IPS-11a (cell line): ENCODE measurements at regions not wholly inside any gene's neighbourhood (a gene's known extent, or its start where the extent isn't known, plus 50 kb on each side); places are given as distances from the start of the nearest gene placed in this dataset.
"Not testable (repeated sequence)": the region's sequence is repeated elsewhere in the genome, so short reads cannot be mapped to it uniquely, and the experiment has no call there.

Source experiments
- H3K4me3 ChIP-seq: one replicate; pipeline ENCODE4 v1.5.1; 2013; ENCODE audit warnings: low read depth, low read length, control low read depth

DNA sequence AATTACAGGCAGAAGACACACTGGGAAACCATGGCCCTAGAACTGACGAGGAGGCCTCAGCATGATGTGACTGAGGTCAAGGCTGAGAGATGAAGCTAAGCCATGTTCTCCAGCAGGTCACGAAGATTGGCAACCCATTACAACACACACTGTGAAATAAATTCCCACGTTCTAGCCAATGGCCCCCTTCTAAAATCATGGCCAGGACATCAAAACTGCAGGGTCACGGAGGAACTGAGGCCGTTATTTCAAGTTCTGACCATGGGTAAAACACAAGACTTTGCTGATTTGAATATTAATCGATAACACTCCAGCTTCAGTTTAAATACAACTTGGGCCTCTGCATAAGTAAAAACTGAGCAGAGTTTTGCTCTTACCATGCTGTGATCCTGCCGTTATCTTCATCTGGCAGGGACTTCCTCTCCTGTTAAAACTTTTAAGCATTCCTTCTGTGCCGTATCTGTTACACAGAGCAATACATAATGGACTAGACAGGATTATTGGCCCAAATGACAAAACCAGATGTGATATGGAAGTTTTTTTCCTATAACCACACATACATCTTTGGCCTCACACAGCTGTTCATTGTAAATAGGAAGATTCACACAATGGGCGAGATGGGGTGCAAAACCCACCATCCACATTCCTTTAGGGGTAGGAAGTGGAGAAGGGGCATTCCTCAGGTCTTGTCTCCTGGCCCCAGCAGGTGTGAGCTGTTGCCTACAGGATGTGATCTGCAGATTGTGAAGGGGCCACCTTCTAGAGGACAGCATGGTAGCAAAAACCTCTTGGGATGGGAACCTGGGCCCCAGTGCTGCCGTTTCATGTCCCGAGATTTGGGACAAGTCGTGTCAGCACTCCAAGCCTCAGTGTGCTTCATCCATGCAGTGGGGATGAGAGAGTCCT lies 207.4 kb downstream of the OPA1 start:
- no peak overlapping the region for H3K4me3 ChIP-seq

- H3K4me3 ChIP-seq: no peak overlapping the region
These were observed 208.1 kb downstream of the OPA1 start for GRCh38 chr3:193801097-193801496.

DNA sequence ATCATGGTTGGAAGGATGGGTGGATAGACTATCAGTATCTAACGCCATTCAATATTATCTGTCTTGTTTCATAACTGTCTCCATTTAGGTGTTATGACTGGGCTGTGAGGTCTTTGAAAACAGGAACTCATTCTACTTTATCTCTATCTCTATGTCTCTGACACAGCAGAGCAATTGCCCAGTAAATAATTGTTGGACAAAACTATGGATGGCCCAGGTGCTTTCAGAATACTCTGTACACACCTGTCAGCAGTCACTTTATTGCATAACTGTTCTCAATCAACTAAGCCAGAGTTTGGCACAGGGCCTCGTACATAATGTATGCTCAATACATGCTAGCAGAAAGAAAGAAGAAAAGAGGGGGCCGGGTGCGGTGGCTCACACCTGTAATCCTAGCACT lies 210.3 kb downstream of the OPA1 start:
- H3K4me3 ChIP-seq: no peak overlapping the region

DNA sequence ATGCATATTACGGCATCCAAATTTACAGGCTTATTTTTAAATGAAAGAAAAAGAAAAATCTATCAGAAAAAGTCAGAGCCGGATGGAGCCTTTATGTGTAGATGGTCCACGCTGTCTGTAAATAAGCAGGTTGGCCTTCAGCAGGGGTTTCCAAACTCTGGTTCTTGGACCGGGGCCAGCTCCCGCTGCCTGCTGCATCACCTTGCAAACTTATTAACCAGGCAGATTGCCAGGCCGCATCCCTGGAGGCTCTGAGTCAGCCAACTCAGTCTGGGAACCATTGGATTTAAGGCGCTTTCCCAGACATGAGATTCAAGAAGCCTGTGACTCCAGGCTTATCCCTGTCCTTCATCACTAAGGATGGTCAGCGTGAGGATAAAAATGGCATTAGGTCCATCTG lies 212.4 kb downstream of the OPA1 start:
- H3K4me3 ChIP-seq: no peak overlapping the region

GRCh38 chr3:193808317-193808716 lies 215.3 kb downstream of the OPA1 start:
- H3K4me3 ChIP-seq: no peak overlapping the region

GRCh38 chr3:193809106-193809505 lies 216.1 kb downstream of the OPA1 start:
- H3K4me3 ChIP-seq: no peak overlapping the region

- no peak overlapping the region for H3K4me3 ChIP-seq
These were observed 219.2 kb downstream of the OPA1 start for GRCh38 chr3:193812078-193812725.

DNA sequence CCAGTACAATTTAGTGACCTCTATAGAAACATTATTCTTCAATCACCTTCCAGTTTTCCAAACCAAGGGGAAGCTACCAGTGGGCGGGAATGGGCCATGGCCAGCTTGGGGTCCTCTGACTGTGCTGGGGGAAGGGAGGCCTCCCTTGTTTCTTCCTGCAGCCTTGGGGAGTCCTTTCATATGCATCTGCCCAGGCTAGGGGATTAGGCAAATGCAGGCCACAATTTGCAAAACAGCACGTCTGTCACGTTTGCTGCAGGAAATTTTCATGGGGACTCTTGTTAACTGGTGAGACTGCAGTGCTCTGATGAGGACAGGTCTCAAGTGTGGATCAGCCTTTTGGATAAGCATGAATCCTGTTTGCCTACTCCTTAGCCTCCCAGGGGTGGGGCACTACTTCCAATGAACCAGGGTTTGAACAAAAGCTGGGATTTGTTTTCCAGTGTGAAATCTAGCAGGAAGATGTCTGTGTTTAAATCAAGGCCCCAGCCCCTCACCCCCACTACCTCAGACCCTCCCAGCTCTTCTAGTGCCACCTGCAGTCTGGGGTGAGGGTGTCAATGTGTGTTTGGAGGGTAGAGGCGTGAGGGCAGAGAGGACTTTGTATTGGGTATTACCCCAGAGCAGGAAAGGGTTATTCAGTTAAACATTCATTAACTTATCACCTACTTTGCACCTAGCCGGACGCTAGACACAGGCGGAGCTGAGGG lies 219.9 kb downstream of the OPA1 start:
- no peak overlapping the region for H3K4me3 ChIP-seq

- H3K4me3 ChIP-seq: no peak overlapping the region
These were observed 220.5 kb downstream of the OPA1 start for GRCh38 chr3:193813501-193813830.

DNA sequence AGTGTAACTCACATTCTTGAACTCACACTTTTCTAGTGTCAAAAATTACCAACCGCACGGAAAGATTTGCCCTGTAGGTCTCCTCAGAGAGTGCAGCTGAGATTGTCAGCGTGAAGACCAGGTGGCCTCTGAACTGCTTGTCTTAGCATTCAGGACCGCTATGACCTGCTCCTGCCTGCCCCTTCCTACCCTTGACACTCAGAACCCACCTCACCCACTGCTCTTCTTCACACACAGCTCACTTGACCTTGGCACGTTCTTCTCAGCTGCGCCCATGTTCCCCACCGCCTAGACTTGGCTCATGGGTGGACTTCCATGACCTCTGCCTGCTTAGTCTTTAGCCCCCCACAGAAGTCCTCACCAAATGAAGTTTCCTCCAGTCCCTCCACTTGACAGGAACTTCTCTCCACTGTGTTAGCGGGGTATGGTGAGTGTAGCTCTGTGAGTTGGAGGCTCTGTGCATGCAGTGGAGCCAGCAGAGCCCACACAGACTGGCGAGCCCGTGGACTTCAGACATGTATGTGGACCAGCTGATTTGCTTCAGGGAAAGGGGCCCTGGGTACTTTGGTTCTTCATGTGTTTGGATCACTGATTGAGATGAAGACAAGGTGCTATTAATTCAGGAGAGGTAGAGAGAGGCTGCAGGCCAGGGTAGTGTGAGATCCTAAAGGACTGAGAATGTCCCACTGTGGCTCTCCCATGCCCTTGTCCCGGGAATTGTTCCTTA lies 221.3 kb downstream of the OPA1 start:
- no peak overlapping the region for H3K4me3 ChIP-seq

DNA sequence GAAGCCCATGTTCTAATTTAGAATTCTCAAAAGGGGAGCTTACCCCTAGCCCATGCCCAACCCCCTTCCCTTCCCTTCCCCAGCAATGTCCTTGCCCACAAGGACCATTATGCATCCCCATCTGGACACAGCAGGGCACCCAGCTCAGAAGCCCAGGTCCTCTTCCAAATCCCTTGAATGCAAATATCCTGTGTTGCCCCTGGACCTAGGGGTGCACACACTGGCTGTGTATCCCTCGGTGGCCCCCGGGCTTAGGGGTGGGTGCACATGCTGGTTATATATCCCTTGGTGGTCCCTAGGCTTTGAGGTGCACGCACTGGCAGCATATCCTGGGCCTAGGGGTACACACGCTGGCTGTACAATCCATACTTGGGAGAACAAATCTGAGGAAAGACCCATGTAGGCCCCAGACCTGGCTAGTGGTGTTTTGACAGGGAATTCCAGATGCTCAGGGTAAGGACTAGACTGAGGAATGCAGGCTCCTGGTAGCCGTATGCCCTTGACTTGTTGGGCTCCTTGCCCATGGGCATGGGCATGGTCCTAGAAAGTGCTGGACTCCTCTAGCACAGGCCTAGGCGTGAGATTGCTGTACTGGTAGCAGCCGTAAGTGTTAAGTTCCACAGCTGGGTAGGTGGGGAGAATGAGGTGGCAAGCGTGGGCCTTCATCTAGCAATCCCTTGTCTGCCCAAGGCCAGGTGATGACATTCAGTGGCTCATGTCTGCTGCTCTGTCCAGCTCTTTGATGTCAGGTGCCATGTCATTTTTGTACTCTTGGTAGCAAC lies 222.4 kb downstream of the OPA1 start:
- no peak overlapping the region for H3K4me3 ChIP-seq

DNA sequence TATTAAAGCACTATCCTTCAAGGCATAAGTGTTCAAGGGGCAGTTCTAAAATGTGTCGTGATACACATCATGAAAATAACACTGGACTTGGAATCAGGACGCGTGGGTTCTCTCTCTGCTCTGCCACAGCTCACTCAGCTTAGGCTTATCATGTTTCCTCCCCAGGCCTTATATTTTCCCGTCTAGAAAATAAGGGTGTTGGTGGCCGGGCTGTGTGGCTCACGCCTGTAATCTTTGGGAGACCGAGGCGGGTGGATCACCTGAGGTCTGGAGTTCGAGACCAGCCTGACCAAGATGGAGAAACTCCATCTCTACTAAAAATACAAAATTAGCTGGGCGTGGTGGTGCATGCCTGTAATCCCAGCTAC lies 223.0 kb downstream of the OPA1 start:
- no peak overlapping the region for H3K4me3 ChIP-seq

GRCh38 chr3:193816656-193817311 lies 223.8 kb downstream of the OPA1 start:
- H3K4me3 ChIP-seq: no peak overlapping the region

- no peak overlapping the region for H3K4me3 ChIP-seq
These were observed 226.4 kb downstream of the OPA1 start for GRCh38 chr3:193819117-193820010.

DNA sequence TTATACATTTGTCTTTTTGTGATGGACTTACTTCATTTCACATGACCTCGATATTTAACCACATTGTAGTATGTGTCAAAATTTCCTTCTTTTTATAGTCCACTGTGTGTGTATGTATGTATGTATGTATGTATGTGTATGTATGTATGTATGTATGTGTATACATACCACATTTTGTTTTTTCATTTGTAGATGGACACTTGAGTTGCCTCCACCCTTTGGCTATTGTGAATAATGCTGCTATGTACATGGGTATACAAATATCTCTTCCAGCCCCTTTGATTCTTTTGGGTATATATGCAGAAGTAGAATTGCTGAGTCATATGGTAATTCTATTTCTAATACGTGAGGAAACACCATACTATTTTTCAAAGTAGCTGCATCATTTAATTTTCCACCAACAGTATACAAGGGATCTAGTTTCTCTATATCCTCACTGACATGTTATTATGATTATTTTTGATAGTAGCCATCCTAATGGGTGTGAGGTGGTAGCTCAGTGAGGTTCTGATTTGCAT lies 228.2 kb downstream of the OPA1 start:
- H3K4me3 ChIP-seq: no peak overlapping the region

DNA sequence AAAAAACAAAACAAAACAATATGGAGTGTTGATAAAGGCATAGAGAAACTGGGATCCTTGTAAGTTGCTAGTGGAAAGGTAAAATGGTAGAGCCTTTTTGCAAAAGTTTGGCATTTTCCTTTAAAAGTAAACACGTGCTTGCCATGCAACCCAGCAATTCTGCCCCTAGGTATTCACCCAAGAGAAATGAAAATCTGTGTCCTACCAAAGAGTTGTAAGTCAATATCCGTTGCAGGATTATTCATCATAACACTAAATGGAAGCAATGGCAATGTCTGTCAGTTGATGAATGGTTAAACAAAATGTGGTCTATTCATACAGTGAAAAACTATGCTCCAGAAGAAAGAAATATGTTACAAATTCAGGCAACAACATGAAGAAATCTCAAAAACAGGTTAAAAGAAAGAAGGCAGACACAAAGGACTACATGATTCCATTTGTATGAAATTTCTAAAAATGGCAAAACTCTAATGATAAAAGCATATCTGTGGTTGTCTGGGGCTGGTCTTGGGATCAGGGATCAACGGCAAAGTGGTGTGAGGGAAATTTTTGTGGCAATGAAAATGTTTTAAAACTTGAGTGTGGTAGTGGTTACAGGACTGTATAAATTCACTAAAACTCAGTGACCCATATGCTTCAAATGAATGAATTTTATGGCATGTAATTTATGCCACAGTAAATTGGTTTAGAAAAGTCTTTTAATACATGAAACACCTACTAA lies 229.6 kb downstream of the OPA1 start:
- H3K4me3 ChIP-seq: no peak overlapping the region

GRCh38 chr3:193823213-193823605 lies 230.2 kb downstream of the OPA1 start:
- not testable (repeated sequence) for H3K4me3 ChIP-seq

DNA sequence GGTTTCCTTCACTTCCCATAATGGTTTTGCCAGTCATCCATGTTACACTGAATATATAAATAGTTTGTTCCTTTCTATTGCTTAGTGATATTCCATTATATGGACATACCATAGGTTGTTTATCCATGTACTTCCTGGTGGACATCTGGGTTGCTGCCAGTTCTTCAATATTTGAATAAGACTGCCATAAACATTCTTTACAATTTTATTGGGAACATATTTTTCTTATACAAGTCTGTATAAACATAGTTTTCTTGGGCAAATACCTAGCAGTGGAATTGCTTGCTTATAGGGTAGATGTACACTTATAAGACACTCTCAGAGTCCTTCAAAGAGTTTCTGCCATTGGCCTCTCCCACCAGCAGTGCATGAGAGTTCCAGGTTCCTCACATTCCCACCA lies 231.4 kb downstream of the OPA1 start:
- no peak overlapping the region for H3K4me3 ChIP-seq
